ENCODE measurements at regions not wholly inside any gene's neighbourhood (a gene's known extent, or its start where the extent isn't known, plus 50 kb on each side); places are given as distances from the start of the nearest gene placed in this dataset.

DNA sequence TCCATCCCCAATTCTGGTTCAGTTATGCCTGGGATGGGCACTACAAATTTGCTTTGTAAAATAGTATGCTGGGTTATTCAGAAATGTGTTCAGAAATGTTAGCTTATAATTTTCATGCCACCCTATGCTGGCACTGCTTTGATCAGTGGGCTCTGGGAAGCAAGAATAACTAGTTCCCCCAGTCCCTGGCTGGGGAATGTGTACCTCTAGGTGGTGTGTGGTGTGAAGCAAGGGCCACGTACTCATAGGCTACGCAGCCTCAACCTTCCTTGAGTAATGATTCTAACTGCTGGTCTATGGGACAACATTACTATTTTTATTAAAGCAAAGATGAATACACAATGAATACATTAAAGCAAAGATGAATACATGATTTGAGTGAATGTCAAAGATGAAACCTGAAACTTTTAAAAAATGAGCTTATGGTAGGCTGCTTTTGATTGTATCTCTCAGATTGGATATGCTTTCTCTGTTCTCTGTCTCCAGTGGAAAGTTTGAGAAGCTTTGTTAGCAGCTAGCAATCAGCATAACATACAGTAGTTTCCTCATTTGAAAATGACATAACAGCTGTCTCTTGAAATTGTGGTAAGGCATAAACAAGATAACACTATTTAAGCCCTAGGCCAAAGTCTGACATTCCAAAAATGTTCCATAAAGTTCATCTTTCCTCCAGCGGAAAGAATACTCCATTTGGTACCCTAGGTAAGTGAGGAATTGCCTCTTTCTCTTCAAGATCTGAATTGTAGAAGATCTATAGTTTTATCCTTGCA, 174.7 kb upstream of the NFIB start:
- no peak for TF ChIP-seq CTCF (IDR thresholded peaks at IDR 0.05; ENCODE audit: low read depth, low read length, missing control alignments)
- no peak overlapping the region for H3K4me3 ChIP-seq (ENCODE audit: low read depth, low read length)
- no peak for DNase-seq (ENCODE audit: low read depth)

DNA sequence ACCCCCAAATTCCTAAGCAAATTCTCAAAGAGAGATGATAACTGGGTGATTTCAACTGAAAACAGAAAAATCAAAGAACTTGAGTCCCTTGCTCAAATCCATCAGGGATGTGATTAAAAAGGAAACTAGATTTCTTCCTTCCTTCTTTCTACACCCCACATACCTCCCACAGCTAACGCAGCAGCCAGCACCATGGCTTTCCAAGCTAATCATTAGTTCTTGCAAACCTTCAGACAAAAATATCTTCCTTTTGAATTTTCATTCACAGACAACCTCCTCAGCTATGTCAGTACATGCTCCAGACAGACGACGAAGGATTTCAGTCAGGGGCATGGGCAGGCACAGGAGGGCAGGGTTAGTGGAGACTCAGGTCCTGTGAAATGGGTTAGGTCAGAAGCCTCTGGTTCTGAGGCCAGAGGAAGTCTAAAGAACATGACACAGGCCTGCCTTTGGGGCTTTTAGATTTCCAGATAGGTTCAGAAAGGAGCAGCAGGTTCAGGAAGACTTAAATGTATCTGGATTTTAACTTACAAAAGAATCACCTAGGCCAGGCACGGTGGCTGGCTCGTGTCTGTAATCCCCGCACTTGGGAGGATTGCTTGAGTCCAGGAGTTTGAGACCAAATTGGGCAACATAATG, 173.7 kb upstream of the NFIB start:
- no peak for DNase-seq (ENCODE audit: low read depth)
- no peak for TF ChIP-seq CTCF (IDR thresholded peaks at IDR 0.05; ENCODE audit: low read depth, low read length, missing control alignments)
- no peak overlapping the region for H3K4me3 ChIP-seq (ENCODE audit: low read depth, low read length)

DNA sequence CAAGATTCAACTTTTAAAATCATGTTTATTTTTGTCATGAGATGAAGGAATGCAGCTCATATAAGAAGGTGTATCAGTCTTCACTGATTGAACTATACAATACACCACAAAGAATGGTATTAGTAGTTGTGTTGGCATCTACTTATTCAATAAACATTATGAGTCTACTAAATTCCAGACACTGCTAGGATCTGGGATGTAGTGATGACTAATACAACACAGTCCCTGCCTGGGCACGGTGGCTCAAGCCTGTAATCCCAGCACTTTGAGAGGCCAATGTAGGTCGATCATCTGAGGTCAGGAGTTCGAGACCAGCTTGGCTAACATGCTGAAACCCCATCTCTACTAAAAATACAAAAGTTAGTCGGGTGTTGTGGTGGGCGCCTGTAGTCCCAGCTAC, 171.4 kb upstream of the NFIB start:
- no peak for DNase-seq (ENCODE audit: low read depth)
- no peak overlapping the region for H3K4me3 ChIP-seq (ENCODE audit: low read depth, low read length)
- TF ChIP-seq CTCF (IDR thresholded peaks at IDR 0.05; ENCODE audit: low read depth, low read length, missing control alignments) = no peak

- no peak for TF ChIP-seq CTCF (IDR thresholded peaks at IDR 0.05; ENCODE audit: low read depth, low read length, missing control alignments)
- H3K4me3 ChIP-seq (ENCODE audit: low read depth, low read length) = no peak overlapping the region
- DNase-seq (ENCODE audit: low read depth) = no peak
Measured at GRCh38 chr9:14482856-14483255, 168.9 kb upstream of the NFIB start.

GRCh38 chr9:14480526-14480925, 166.6 kb upstream of the NFIB start:
- no peak overlapping the region for H3K4me3 ChIP-seq (ENCODE audit: low read depth, low read length)
- TF ChIP-seq CTCF (IDR thresholded peaks at IDR 0.05; ENCODE audit: low read depth, low read length, missing control alignments) = no peak
- DNase-seq (ENCODE audit: low read depth) = no peak

GRCh38 chr9:14479163-14479560, 165.2 kb upstream of the NFIB start:
- no peak for TF ChIP-seq CTCF (IDR thresholded peaks at IDR 0.05; ENCODE audit: low read depth, low read length, missing control alignments)
- no peak overlapping the region for H3K4me3 ChIP-seq (ENCODE audit: low read depth, low read length)
- DNase-seq (ENCODE audit: low read depth) = no peak
